Epithelial cell of prostate (primary cell): ENCODE measurements at regions not wholly inside any gene's neighbourhood (a gene's known extent, or its start where the extent isn't known, plus 50 kb on each side); places are given as distances from the start of the nearest gene placed in this dataset.

Source experiments
- DNase-seq: peaks from one replicate; pipeline ENCODE4 v3.0.0-alpha.2; 2011; ENCODE audit warnings: low read depth, low spot score
- H3K27ac ChIP-seq: fragments of 450-650 bp; 2 replicates; pipeline ENCODE4 v1.5.1; 2017; ENCODE audit warnings: mild to moderate bottlenecking

DNA sequence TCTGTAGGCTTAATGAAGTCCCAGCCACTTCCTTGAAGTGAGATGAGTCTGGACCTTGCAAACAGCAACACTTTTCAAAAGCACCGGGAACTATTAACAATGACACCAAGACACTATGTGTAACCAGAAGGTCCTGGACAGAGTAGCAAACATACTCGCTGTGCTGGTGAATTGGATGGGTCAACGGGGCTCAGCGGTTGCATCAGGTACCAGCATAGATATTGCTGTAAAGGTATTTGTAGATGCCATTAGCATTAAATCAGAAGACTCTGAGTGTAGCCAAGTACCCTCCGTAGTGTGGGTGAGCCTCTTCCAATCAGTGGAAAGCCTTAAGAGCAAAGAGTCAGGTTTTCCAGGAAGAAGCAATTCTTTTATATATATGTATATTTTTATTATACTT lies 140.5 kb downstream of the IRX2 start:
- no peak for DNase-seq
- H3K27ac ChIP-seq, result no peak overlapping the region

DNA sequence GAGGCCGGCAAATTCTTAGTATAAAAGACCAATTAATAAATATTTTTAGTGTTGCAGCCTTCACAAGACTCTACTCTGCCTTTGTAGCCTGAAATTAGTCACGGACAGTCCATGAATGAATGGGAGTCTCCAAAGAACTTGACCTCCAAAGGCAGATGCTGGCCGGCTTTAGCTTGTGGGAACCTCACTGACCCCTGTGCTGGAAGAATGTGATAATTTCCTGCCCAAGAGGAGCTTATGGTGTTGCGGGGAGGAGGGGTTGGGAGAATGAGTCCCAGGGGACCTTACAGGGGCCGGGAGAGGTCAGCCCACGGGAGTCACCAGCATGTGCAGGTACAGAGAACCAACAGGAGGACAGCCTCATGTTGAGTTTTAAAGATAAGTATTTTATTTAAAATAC lies 143.1 kb downstream of the IRX2 start:
- no peak overlapping the region for H3K27ac ChIP-seq
- DNase-seq, result no peak

DNA sequence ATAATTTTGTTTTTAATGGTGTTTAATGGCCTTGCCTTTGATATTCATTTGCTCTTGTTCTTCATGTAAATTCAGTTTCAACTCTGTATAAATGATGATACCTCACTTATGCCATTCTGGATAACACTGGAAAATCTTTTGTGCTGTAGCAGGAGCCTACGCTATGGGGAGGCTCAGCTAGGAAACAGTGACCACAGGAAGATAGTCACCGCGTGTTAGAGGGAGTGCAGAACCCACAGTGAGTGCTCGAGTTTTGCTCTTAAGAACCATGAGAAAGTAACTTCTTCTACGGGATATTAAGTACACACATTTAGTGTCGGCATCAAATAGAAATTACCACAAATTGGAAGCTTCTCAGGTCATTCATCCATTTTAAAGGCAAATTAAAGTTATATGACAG lies 143.9 kb downstream of the IRX2 start:
- H3K27ac ChIP-seq, result no peak overlapping the region
- DNase-seq, result no peak

DNA sequence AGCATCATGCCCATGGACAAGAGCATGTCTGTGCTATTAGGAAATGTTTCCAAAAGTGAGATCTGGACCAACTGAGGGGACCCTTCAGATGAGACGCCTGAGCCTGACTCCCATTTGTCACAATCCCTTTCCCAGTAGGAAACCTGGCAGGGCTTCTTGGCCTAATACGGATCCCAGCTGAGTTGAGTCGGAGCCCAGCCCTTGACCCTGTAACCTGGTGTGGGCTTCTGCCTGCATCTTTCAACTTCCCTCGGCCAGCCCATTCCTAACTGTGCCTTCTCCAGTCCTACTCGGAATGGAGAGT lies 148.3 kb downstream of the IRX2 start:
- no peak for DNase-seq
- H3K27ac ChIP-seq, result no peak overlapping the region

DNA sequence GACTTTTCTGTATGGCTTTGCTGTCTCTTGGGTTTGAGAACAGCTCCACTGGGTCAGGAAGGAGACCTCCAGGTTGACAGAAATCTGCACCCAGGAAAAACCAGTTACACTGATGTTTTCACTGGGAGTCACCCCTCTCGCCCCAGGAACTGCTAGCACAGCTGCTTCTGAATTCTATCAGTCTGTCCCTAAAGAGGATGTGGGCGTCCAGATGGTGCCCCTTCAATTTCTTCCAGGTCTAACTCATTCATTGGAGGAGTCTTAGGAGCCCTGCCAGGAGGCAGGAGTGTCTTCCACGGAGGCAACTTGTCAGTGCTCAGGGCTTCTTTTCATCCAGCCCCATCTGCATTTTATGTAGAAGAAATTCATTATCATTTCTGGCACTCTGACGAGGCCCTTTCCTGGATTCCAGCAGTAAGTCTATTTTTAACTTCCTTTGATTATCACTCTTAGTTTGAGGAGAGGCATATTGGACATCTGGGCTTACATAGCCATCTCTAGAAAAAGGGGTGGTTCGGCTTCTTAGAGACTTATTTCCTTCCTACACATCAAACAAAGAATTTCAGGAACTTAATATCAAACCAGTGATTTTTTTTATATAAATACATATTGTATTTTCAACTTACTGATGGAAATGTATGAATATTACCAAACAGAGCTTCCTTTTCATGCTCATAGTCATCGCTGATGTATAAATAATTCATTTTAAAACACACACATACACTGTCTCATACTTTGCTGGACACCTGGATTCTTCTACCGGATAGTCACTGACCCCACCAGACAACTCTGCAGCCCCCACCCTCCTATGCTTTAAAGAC lies 148.8 kb downstream of the IRX2 start:
- no peak overlapping the region for H3K27ac ChIP-seq
- no peak for DNase-seq

DNA sequence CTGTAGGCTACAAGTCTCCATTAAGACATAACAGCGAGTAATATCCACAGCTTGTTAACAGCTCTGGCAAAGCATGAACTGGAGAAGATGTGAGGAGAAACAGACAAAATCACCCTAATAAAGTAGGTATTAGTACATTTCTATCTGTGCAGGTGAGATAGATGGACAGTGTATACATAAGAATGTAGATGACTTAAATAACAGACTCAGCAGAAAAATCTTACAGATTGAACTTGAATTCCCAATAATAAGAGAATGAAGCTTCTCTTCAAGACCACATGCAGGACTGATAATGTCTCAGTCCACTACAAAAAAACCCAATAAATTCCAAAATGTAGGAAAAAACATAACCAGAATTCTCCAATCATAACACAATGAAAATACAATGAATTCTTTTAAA lies 153.0 kb downstream of the IRX2 start:
- no peak for DNase-seq
- no peak overlapping the region for H3K27ac ChIP-seq

DNA sequence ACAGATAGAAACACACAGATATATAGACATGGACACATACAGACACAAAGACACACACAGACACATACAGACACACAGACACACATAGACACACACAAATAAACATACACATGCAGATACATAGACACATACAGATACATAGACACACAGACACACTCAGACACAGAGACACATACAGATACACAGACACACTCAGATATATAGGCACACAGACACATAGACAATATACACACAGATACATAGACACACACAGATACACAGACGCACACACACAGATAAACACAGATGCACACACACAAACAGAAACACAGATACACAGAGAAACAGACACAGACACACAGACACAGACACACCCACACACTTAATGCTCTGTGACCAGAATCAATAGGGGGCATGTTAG lies 156.8 kb downstream of the IRX2 start:
- H3K27ac ChIP-seq, result no peak overlapping the region
- no peak for DNase-seq

DNA sequence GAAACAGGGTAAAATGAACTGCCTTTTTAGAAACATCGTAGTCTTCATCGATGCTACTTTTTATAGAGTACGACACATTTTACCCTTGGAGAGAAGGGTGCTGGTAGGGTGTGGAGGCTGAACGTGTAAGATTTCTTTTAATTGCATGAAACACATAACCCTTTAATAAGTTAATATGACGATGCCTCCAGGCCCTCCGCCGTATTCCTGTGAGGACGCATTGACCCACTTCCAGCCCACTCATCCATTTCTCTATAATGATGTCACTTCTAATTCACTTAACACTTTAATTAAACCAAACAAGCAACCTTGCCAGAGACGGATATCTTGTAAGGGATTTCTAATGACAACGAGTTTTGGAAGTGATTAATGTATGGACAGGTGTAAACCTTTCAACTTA lies 158.7 kb downstream of the IRX2 start:
- no peak overlapping the region for H3K27ac ChIP-seq
- DNase-seq, result no peak

DNA sequence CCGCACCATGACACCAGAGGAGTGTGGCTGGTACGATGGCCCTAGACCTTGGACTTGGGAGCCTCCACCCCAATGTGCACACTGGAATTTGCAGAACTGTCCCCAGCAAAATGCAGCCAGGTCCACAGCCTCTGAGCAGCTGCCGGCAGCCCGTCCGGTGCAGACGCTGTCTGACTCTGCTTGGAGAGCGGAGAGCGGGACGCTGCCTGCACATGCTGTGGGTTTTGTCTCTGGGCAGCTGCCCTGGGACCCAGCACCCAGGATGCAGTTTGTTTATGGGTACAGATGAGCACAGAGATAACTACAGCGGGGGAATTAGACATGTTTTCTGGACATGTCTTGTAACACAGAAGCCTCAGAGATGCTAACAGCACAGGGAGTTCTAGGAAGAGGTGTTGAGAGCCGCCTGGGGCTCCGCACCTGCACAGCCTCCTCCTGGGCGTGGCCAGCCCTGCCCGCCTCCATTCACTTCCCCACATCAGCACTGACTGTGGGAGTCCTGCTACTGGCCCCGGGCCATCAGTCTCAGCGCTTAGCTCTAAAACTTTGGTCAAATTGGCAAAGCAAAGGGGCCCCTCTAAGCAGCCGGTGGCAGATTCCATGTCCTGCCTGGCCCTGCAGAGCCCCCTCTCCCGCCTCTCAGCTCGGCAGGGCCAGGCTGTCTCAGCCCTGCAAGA lies 159.6 kb downstream of the IRX2 start:
- no peak for DNase-seq
- no peak overlapping the region for H3K27ac ChIP-seq

DNA sequence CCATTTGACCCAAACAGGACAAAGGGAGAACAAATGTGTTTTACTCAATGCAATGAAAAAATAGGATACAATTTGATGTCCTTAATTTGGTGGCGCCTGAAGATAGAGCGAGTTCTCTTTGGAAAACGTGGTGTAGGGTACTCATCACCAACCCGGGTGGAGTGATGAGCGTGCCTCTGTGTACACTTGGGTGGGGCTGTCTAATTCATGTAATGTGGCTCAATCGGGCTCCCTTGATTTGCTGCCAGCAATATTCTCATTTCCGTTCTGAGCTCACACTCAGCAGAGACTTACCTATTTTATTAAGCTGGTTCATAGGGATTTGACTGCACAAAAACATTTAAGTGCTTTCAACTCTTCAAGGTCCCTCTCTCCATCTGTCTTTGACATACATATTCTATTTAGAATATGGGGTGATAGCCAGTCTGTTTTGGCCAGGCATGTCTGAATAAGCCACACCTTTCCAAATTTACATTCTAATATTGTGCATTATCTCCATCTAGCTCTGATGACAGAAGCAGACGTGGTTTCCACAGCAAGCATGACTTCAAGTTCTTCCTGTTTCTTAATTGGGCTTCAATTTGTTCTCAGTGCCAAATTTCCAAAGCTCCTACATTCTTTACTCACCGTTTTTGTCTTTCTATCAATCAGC lies 162.5 kb downstream of the IRX2 start:
- no peak for DNase-seq
- H3K27ac ChIP-seq, result no peak overlapping the region

DNA sequence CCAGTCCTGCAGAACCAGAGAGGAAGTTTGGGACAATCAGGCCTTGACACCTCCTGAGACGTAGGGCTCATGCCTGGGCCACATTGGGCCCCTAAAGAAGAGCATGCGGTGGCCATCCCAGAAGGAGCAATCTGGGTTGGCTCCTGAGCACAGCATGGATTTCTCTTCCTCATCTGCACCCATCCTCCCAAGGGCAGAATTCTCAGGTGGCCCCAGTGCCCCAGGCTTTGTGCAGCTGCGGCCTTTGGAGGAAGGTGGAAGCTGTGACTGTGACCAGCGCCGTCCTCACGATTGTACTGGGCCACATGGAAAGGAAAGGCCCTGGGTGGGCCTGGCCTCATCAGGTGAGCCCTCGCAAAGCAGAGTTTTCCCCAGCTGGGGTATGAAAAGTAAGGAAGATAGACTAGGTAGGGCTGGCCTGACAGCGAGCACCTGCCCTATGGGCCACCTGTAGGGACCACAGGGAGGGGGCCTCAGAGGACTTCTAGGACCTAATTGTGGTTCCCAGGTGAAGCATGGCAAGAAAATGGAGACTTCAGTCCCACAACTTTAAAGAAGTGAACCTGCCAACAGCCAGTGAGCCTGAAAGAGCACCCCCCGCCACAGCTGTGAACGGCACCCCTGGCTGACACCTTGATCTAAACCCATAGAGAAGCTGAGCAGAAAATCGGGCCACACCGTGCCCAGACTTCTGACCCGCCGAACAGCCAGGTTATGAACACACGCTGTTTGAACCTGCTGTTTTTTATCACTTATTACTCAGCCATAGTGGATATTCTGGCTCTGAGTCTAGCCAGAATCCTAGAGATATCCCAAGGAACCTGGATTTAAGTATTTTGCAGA lies 164.1 kb downstream of the IRX2 start:
- DNase-seq, result no peak
- H3K27ac ChIP-seq, result no peak overlapping the region

DNA sequence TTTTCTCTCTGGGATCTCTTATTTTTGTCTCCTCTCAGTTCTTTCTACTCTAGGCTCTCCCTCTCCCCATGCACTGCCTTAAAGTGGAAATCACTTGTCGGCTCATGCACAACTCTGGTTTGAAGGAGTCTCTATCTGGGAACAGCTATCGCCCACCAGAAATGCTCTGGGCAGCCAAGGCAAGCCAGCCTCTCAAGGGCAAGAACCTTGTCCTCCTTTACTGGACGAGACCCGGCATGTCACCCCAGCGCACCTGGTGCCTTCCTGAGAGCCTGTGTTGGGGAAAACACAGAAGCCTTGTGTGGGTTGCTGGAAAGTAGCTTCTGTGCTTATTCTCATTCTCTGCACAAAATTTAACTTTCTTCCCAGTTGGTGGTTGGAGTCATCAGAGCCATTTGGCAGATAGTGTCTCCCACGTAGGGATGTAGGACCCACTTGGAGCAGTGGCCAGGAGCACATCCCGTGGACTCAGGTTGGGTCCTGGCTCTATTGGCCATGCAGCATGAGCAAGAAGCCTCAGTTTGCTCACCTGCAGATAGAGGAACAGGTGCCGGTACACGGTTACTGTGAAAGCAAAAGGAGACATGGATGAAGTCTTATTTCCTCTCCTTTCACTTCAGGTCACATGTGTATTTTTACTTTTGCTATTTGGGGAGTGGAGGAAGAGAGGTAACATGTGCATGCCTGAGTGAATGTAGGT lies 165.3 kb downstream of the IRX2 start:
- DNase-seq, result no peak
- H3K27ac ChIP-seq, result no peak overlapping the region

DNA sequence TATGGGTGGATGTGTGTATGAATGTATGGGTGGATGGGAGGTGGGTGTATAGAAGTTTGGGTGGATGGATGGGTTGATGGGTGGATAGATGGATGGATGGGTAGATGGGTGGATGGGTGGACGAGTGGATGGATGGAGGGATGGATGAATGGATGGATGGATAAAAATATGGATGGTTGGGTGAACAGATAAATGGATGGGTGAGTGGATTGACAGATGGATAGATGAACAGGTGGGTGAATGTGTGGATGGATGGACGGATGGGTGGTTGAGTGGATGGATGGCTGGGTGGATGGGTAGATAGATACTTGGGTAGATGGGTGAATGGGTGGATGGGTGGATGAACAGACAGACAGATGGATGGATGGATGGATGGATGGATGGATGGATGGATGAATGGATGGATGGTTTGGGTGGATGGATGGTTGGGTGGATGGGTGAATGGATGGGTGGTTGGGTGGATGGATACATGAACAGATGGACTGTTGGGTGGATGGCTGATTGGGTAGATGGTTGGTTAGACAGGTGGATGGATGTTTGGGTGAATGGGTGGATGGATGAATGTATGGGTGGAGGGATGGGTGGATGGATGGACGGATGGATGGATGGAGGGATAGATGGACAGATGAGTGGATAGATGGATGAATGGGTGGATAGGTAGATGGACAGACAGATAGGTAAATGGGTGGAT lies 166.8 kb downstream of the IRX2 start:
- H3K27ac ChIP-seq, result no peak overlapping the region
- no peak for DNase-seq

DNA sequence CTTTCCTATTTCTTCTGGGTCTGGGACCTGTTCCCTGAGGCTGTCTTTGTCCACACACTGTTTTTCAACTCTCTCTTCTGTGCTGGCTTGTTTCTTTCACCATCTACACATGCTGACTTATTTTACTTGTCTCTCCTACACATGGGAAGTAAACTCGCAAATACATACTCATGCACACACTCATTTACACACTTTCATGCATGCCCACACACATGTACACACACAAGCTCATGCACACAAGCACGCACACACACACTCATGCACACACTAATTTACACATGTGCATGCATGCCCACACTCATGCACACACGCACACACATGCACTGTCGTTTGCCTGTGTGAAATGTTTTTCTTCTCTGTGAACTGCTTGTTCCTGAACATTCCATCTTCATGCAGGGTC lies 169.0 kb downstream of the IRX2 start:
- H3K27ac ChIP-seq, result no peak overlapping the region
- DNase-seq, result no peak

DNA sequence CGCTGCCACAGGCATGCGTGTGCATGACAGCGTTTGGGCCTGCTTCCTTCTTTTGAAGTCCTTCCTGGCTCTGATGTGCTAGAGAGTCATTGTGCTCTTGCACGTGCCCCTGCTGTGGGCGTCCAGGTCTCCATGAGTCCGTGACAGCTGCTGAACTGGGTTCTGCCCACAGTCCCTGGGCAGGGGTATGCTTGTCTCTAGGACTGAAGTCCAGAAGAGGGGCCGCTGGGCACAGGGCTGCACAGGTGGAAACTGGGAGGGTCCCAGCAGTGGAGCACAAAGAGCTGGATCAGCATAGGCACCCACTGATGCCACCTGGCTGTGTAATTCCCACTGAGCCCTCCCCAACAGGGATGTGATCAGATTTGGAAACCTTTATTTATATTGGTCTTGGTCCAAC lies 169.4 kb downstream of the IRX2 start:
- DNase-seq, result no peak
- no peak overlapping the region for H3K27ac ChIP-seq

DNA sequence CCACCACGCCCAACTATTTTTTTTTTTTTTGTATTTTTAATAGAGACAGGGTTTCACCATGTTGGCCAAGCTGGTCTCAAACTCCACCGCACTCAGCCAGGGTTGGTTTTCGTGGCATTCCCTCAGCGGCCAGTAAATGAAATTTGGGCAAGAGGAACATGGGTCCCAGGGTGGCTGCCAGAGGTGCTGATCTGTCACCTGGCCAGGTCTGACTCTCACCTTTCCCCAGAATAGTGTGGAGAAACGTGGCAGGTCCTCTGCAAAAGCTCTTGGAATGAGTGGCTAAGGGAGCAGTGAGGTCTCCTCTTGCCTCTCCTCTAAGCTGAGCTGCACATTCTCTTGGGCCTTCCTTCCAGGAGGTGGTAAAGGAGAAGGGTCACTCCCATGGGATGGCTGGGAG lies 170.1 kb downstream of the IRX2 start:
- DNase-seq, result no peak
- no peak overlapping the region for H3K27ac ChIP-seq

DNA sequence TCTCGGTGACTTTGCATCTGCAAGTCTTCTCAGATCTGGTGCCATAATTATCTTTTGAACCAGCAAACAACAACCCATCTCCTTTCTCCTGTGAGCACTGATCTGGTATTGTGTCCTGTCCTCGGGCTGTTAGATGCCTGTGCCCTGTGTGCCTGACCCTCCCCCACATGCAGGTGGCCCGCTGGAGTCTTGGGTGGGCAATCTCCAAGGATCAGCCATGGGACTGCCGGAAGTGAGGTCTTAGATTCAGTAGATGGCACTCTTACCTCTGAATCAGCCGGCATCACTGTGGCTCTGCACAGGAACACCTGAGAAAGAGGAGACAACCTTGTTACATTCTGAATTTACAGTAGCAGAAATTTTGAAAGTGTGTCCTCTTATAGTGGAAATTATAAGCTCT lies 172.4 kb downstream of the IRX2 start:
- no peak for DNase-seq
- no peak overlapping the region for H3K27ac ChIP-seq

DNA sequence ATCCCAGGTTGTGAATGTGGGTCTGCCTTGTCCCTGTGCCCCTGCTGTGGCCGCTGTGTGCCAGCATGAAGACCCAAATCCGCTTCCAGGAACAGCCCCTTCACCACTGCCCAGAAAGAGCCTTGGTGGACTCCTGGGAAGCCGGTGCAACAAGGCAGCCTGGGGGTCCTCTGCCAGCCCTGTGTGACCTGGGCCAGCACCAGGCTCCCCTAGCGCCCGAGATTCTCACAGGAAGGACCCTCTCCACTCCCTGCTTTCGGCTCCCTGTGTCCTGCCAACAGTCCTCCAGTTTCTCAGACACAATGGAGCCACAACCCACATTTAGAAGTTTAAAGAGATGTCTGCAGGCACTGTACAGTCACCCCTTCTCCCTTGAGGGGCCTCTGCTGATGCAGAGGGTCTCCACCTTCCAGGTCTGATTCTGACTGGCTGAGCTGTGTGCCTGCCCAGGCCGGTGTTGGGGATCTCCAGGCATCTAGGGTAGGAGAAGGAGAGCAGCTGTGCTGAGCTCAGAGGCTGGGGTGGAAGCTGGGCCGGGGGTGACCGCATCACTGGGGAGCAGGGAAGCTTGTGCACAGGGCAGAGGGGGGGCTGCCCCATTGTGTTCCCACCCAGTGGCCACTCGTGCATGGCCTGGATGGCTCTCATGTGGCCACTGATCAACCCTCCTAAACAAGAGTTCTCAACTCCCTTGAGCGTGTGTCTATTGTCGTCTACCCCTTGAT lies 174.0 kb downstream of the IRX2 start:
- no peak for DNase-seq
- no peak overlapping the region for H3K27ac ChIP-seq

DNA sequence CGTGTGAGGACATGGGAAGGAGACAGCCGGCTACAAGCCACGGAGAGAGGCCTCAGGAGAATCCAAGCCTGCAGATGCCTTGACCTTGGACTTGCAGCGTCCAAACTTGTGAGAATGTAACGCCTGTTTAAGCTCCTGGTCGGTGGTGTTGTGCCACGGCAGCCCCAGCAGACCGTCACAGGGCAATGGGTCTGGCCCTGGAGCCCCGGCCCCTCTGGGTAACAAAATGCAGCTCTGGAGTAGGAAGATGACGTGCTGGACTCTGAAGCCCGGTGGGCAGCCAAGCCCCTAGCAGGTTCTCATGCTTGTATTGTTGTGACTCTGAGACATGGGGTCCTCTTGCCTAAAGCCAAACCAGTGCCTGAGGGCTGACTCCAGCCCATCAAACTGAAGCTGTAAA lies 174.7 kb downstream of the IRX2 start:
- no peak for DNase-seq

More for the DNA sequence above, 174.7 kb downstream of the IRX2 start:
- no peak overlapping the region for H3K27ac ChIP-seq
